ENCODE measurements at regions not wholly inside any gene's neighbourhood (a gene's known extent, or its start where the extent isn't known, plus 50 kb on each side); places are given as distances from the start of the nearest gene placed in this dataset.

- no peak for DNase-seq (ENCODE audit: low read depth, low spot score)
- Histone ChIP-seq H2AFZ (ENCODE audit: control insufficient read depth, low read length) (no peak overlapping the region), H3K4me3 (ENCODE audit: control insufficient read depth in 2 of 3, extremely low read depth in 1 of 3, insufficient read depth in 2 of 3, low read depth in 1 of 3, low read length in 3 of 3) (no peak overlapping the region), H3K27me3 (ENCODE audit: control insufficient read depth, extremely low read depth, insufficient read depth, low read length) (no peaks in the 10 kb centered on the region), H3K9me1 (ENCODE audit: control insufficient read depth, extremely low read depth, insufficient read depth, low read length) (no peaks in the 10 kb centered on the region), H3K4me2 (ENCODE audit: control insufficient read depth, extremely low read depth, insufficient read depth, low read depth, low read length) (no peak overlapping the region), H3K27ac (ENCODE audit: control insufficient read depth, insufficient read depth, low read length) (no peak overlapping the region), H4K20me1 (ENCODE audit: control insufficient read depth, extremely low read depth, insufficient read depth, low read length) (no peaks in the 10 kb centered on the region), H3K9ac (ENCODE audit: control insufficient read depth, extremely low read depth, insufficient read depth, low read length) (no peak overlapping the region), H3K4me1 (ENCODE audit: control insufficient read depth, extremely low read depth, insufficient read depth, low read length) (no peaks in the 10 kb centered on the region), H3K36me3 (ENCODE audit: control insufficient read depth in 2 of 2, extremely low read depth in 1 of 2, insufficient read depth in 2 of 2, low read length in 2 of 2) (no peaks in the 10 kb centered on the region), H3K79me2 (ENCODE audit: control insufficient read depth, insufficient read depth, low read length) (no peaks in the 10 kb centered on the region), H3K9me3 (ENCODE audit: control insufficient read depth, low read depth, low read length) (no peaks in the 10 kb centered on the region)
- no peak for FAIRE-seq
- dilution Hi-C loops (cut with MboI; ENCODE audit: extremely low pct_ligation_motif_present, low sequenced_read_pairs): no loop called here
- no peak for TF ChIP-seq CTCF (optimal IDR thresholded peaks at IDR 0.05 in 1 of 3, IDR thresholded peaks at IDR 0.05 in 1 of 3, conservative IDR thresholded peaks at IDR 0.05 in 1 of 3; ENCODE audit: extremely low read depth in 1 of 3, insufficient read depth in 2 of 3, low read length in 3 of 3)
- no peak for TF ChIP-seq EZH2 (IDR thresholded peaks at IDR 0.05; ENCODE audit: low read length)
Measured at GRCh38 chr4:159981469-159981856, 878.6 kb downstream of the RAPGEF2 start.

- Histone ChIP-seq H3K27ac (ENCODE audit: control insufficient read depth, insufficient read depth, low read length) (no peak overlapping the region), H2AFZ (ENCODE audit: control insufficient read depth, low read length) (no peak overlapping the region), H3K4me1 (ENCODE audit: control insufficient read depth, extremely low read depth, insufficient read depth, low read length) (no peaks in the 10 kb centered on the region), H3K27me3 (ENCODE audit: control insufficient read depth, extremely low read depth, insufficient read depth, low read length) (no peaks in the 10 kb centered on the region), H3K4me3 (ENCODE audit: control insufficient read depth in 2 of 3, extremely low read depth in 1 of 3, insufficient read depth in 2 of 3, low read depth in 1 of 3, low read length in 3 of 3) (no peak overlapping the region), H3K9me3 (ENCODE audit: control insufficient read depth, low read depth, low read length) (no peaks in the 10 kb centered on the region), H3K9me1 (ENCODE audit: control insufficient read depth, extremely low read depth, insufficient read depth, low read length) (no peaks in the 10 kb centered on the region), H3K4me2 (ENCODE audit: control insufficient read depth, extremely low read depth, insufficient read depth, low read depth, low read length) (no peak overlapping the region), H3K36me3 (ENCODE audit: control insufficient read depth in 2 of 2, extremely low read depth in 1 of 2, insufficient read depth in 2 of 2, low read length in 2 of 2) (no peaks in the 10 kb centered on the region), H3K79me2 (ENCODE audit: control insufficient read depth, insufficient read depth, low read length) (no peaks in the 10 kb centered on the region), H4K20me1 (ENCODE audit: control insufficient read depth, extremely low read depth, insufficient read depth, low read length) (no peaks in the 10 kb centered on the region), H3K9ac (ENCODE audit: control insufficient read depth, extremely low read depth, insufficient read depth, low read length) (no peak overlapping the region)
- dilution Hi-C loops (cut with MboI; ENCODE audit: extremely low pct_ligation_motif_present, low sequenced_read_pairs): no loop called here
- TF ChIP-seq EZH2 (IDR thresholded peaks at IDR 0.05; ENCODE audit: low read length) (no peak), CTCF (optimal IDR thresholded peaks at IDR 0.05 in 1 of 3, IDR thresholded peaks at IDR 0.05 in 1 of 3, conservative IDR thresholded peaks at IDR 0.05 in 1 of 3; ENCODE audit: extremely low read depth in 1 of 3, insufficient read depth in 2 of 3, low read length in 3 of 3) (no peak)
- FAIRE-seq (no peak), DNase-seq (ENCODE audit: low read depth, low spot score) (no peak)
Measured at GRCh38 chr4:159983082-159983481, 880.2 kb downstream of the RAPGEF2 start.

All from keratinocyte (primary cell).